Medulla oblongata (tissue), 1 donor: ENCODE measurements at regions not wholly inside any gene's neighbourhood (a gene's known extent, or its start where the extent isn't known, plus 50 kb on each side); places are given as distances from the start of the nearest gene placed in this dataset.

Experiments used
- DNase-seq: peaks from one replicate; pipeline ENCODE4 v3.0.0-alpha.2; 2015; ENCODE audit errors: extremely low spot score

GRCh38 chr13:71979616-71980015, 112.6 kb upstream of the DACH1 start:
- DNase-seq: no peak

GRCh38 chr13:71977028-71977427, 110.0 kb upstream of the DACH1 start:
- DNase-seq: no peak

GRCh38 chr13:71967990-71968389, 101.0 kb upstream of the DACH1 start:
- DNase-seq: no peak

DNA sequence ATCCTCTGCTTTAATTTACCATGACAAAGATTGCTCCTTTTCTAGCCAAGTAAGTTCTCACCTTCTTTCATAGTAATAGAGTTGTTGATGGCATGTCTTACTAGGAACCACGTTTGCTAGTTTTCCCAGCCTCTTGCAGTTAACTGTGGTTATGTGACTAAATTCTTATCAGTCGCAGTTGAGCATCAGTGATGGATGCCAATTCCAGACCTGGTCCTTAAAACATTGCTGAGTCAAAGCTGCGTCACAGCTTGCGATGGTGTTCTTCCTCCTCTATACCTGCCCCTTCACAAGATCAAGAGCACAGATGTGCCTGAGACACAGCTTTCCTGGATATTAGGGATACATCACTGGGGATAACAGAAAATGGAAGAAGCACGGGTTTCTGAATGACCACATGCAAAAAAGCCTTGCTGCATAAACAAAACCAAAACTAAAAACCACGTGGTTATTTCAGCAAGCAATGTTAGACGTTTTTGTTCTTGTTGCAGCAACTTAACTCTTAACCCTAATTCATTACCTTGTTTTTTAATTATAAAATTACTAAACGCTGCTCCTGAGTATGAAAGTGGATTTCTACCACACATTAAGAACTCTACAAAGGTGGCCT, 97.6 kb upstream of the DACH1 start:
- no peak for DNase-seq

GRCh38 chr13:71962735-71963134, 95.7 kb upstream of the DACH1 start:
- no peak for DNase-seq

- DNase-seq: no peak
These were observed 95.1 kb upstream of the DACH1 start for GRCh38 chr13:71962126-71962525.

DNA sequence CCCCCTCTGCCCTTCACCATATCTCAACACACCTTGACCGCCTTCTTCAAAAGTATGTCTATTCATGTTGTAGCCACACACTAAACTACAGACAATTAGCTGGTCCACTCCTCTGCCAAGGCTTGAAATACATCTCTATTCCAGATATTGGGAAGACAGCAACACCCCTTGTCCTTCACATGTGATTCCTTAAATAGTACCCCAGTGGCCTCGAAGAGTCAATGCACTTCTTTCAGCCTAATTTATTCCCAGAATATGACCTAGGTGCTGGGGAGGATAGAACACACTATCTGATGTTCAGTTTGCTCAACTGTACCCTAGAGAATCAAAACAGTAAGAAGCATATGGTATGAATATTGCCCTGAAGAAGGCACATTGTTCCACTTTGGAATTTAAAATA, 82.4 kb upstream of the DACH1 start:
- DNase-seq: no peak

GRCh38 chr13:71939186-71939585, 72.2 kb upstream of the DACH1 start:
- no peak for DNase-seq

DNA sequence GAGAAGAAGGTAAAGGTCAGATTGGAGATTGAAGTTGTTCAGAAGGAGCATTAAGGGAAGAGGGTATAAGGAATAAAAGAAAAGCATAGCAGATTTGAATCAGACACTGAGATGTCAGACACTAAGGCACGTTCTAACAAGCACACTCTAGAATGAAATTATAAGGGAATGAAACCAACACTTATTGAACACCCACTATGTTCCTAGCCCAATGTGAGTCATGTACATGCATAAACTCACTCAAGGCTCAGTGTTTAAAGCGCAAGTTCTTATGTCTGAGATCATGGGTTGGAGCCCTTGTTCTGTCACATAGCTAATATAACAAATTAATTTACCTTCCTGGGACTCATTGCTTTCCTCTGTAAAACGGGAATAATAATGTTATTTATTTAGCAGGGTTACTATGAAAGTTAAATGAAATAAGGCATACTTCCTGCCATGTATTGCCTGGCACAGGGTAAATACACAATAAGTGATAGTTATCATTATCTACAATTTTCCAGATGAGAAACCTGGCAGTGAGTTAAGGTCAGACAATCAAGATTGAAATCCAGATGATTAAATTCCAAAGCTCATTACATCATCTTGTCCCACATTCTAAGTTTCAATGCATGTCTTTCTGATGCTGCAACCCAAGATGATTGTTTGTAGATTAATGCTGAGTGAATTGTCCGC, 68.3 kb upstream of the DACH1 start:
- no peak for DNase-seq

- DNase-seq: no peak
These were observed 57.9 kb upstream of the DACH1 start for GRCh38 chr13:71924931-71925330.

GRCh38 chr13:71922194-71922593, 55.2 kb upstream of the DACH1 start:
- no peak for DNase-seq
